ENCODE measurements at regions not wholly inside any gene's neighbourhood (a gene's known extent, or its start where the extent isn't known, plus 50 kb on each side); places are given as distances from the start of the nearest gene placed in this dataset.

DNA sequence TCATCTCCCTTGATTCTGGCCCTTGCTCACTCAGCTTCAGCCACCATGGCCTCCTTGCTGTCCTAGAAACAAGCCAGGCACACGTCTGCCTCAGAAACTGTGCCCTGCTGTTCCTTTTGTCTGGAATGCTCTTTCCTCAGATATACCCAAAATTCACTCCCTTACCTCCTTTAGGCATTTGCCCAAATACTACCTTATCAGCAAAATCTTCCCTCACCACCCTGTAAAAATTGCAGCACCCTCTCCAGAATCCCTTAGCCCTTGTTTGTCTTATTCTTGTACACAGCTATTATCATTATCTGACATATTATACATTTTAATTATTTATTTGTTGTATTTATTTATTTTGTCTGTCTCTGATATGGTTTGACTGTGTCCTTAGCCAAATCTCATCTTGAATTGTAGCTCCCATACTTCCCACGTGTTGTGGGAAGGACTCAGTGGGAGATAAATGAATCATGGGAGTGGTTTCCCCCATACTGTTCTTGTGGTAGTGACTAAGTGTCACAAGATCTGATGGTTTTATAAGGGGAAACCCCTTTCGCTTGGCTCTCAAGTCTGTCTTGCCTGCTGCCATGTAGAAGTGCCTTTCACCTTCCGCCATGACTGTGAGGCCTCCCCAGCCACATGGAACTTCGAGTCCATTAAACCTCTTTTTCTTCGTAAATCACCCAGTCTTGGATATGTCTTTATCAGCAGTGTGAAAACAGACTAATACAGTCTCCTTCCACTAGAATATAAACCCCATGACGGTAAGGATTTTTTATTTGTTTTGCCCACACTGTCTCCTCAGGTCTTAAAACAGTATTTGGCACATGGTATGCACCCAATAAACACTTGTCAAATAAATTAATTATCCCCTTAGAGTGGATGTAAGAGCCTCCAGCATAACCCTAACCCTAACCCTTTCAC is 60.0 kb upstream of the STT3B start:
- Mint-ChIP-seq H3K4me3 (no peak overlapping the region), H3K27ac (peak overlapping the region; percentile 7), H3K9me3 (peaks cover 35% of the 10 kb centered on the region), H3K27me3 (peaks cover 2% of the 10 kb centered on the region), H3K36me3 (ENCODE audit: low read depth) (peaks cover 28% of the 10 kb centered on the region), H3K4me1 (ENCODE audit: low read depth) (peaks cover 24% of the 10 kb centered on the region)

GRCh38 chr3:31476209-31476608 is 56.5 kb upstream of the STT3B start:
- Mint-ChIP-seq H3K36me3 (ENCODE audit: low read depth) (peaks cover 19% of the 10 kb centered on the region), H3K27me3 (peaks cover 3% of the 10 kb centered on the region), H3K9me3 (peaks cover 38% of the 10 kb centered on the region), H3K4me1 (ENCODE audit: low read depth) (peaks cover 21% of the 10 kb centered on the region), H3K27ac (no peak overlapping the region), H3K4me3 (no peak overlapping the region)

GRCh38 chr3:31479431-31479830 is 53.3 kb upstream of the STT3B start:
- no peaks in the 10 kb centered on the region for H3K36me3 Mint-ChIP-seq (ENCODE audit: low read depth)
- H3K27ac Mint-ChIP-seq, result no peak overlapping the region
- H3K4me1 Mint-ChIP-seq (ENCODE audit: low read depth), result no peaks in the 10 kb centered on the region
- no peak overlapping the region for H3K4me3 Mint-ChIP-seq
- peaks cover 3% of the 10 kb centered on the region for H3K27me3 Mint-ChIP-seq
- H3K9me3 Mint-ChIP-seq, result peaks cover 16% of the 10 kb centered on the region

GRCh38 chr3:31481697-31482096 is 51.0 kb upstream of the STT3B start:
- no peak overlapping the region for H3K27ac Mint-ChIP-seq
- H3K4me3 Mint-ChIP-seq, result no peak overlapping the region
- peaks cover 3% of the 10 kb centered on the region for H3K27me3 Mint-ChIP-seq
- H3K36me3 Mint-ChIP-seq (ENCODE audit: low read depth), result no peaks in the 10 kb centered on the region
- H3K4me1 Mint-ChIP-seq (ENCODE audit: low read depth), result no peaks in the 10 kb centered on the region
- peaks cover 12% of the 10 kb centered on the region for H3K9me3 Mint-ChIP-seq

DNA sequence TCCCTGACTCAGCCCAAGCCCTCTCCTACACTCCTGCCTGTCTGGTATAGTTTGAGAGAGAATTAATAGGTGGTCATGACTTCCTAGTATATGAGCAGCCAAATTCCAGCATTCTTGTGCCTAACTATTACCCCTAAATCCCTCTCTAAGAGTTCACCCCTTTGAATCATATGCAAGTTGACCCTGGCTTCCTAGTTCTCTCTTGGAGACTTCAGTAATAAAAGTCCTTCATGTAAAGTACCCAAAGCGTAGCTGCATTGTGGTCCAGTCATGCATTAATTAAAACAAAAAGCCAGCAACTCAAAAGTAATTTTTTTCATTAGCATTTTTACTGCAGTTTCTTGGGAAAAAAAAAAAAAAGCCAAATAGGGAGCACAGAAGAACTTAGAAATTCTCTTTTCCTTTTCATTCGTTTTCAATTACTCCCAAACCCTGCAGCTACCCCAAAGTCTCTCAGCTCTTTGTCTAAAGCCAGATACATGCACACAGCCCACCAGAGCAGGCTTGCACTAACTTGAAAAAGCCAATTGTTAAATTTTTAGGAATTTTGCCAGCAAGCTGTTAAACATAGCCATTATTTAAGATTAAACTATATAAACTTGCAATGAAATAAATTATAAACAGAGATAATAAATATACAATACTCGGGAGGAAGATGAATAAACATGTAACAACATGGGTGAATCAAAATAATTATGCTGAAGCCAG is 50.1 kb upstream of the STT3B start:
- H3K36me3 Mint-ChIP-seq (ENCODE audit: low read depth), result no peaks in the 10 kb centered on the region
- H3K27me3 Mint-ChIP-seq, result peaks cover 1% of the 10 kb centered on the region
- H3K4me1 Mint-ChIP-seq (ENCODE audit: low read depth), result no peaks in the 10 kb centered on the region
- no peak overlapping the region for H3K27ac Mint-ChIP-seq
- H3K4me3 Mint-ChIP-seq, result no peak overlapping the region
- peaks cover 9% of the 10 kb centered on the region for H3K9me3 Mint-ChIP-seq

Measured in stimulated activated naive CD8-positive, alpha-beta T cell treated with anti-CD3 and anti-CD28 coated beads, Interleukin-15, Interleukin-2, amounts not matched to agents 100 ng/mL and 50 ng/mL, for 24 hours (primary cell).